HepG2 (cell line): ENCODE measurements at regions not wholly inside any gene's neighbourhood (a gene's known extent, or its start where the extent isn't known, plus 50 kb on each side); places are given as distances from the start of the nearest gene placed in this dataset.

Experiments used
- ATAC-seq: fragments of 200-7000 bp; cut with Tn5 transposase; 3 replicates; pipeline ENCODE4 v1.9.1; 2020; ENCODE audit warnings: mild to moderate bottlenecking, moderate library complexity
- BruUV-seq: library from RNA; stranded (reverse); fragments of 400-500 nt; replicated peaks from 2 replicates; lab custom pipeline; 2021; lab: Mats Ljungman, UMichigan
- CTCF ChIA-PET: fragments of 300-600 bp; formaldehyde crosslinking; extraction: SDS; loops from one replicate; lab custom pipeline; 2021; ENCODE audit warnings: low total read pairs, inconsistent platforms, low intra/inter-chr PET ratio; lab: Yijun Ruan, JAX
- POLR2A ChIA-PET: fragments of 350-600 bp; sonication (Branson Sonifier 250); formaldehyde crosslinking; loops from one replicate; lab custom pipeline; 2020; ENCODE audit warnings: antibody characterized with exemption, inconsistent platforms; lab: Yijun Ruan, JAX
- DNase-seq: peaks from one replicate; pipeline ENCODE4 v3.0.0-alpha.2; 2015; ENCODE audit warnings: low spot score
- FAIRE-seq: peaks from 3 replicates; lab custom pipeline; 2011; peaks lifted over from hg19 to GRCh38; lab: Jason Lieb, UNC
- H2AFZ ChIP-seq: one replicate; pipeline ENCODE4 v1.6.1; 2011; ENCODE audit warnings: low read length, inconsistent platforms
- H3K27ac ChIP-seq: fragments of 300-600 bp; 3 replicates; pipeline ENCODE4 v1.8.0; 2011; ENCODE audit warnings: mixed run types, mild to moderate bottlenecking, mixed read lengths, low read length, inconsistent platforms; ENCODE audit not compliant: insufficient read depth; ENCODE audit errors: extremely low read length
- H3K27me3 ChIP-seq, 2 experiments: fragments of 200-600 bp in 1 of 2; 2 replicates in 1 of 2; 3 replicates in 1 of 2; pipeline versions ENCODE4 v1.6.0 to v1.8.0; 2011; ENCODE audit warnings: low read length in 2 of 2, mild to moderate bottlenecking in 2 of 2, moderate library complexity in 2 of 2, inconsistent platforms in 1 of 2; ENCODE audit not compliant: insufficient read depth in 2 of 2, control insufficient read depth in 1 of 2
- H3K36me3 ChIP-seq, 2 experiments: fragments of 200-600 bp in 1 of 2; replicated peaks in 1 of 2; 2 replicates in 1 of 2; 3 replicates in 1 of 2; pipeline versions ENCODE4 v1.5.1 to v1.8.0; 2011; ENCODE audit warnings: low read length in 2 of 2, inconsistent platforms in 1 of 2; ENCODE audit not compliant: insufficient read depth in 2 of 2, control insufficient read depth in 1 of 2
- H3K4me1 ChIP-seq: 2 replicates; pipeline ENCODE4 v1.5.1; 2012; ENCODE audit warnings: low read length, inconsistent platforms; ENCODE audit not compliant: insufficient read depth
- H3K4me2 ChIP-seq: 2 replicates; pipeline ENCODE4 v1.6.0; 2011; ENCODE audit warnings: low read depth, low read length, inconsistent platforms
- H3K4me3 ChIP-seq, 3 experiments: fragments of 200-600 bp in 1 of 3; sonication (generic), shearing (Covaris generic) in 1 of 3; replicated peaks in 1 of 3; 2 replicates each; pipeline ENCODE4 v1.5.1; 2011 to 2016; ENCODE audit warnings: low read length in 3 of 3, inconsistent platforms in 2 of 3, low read depth in 2 of 3, mild to moderate bottlenecking in 2 of 3, control low read depth in 1 of 3, mixed read lengths in 1 of 3; ENCODE audit not compliant: insufficient read depth in 1 of 3
- H3K79me2 ChIP-seq: one replicate; pipeline ENCODE4 v1.6.1; 2011; ENCODE audit warnings: low read length, inconsistent platforms; ENCODE audit not compliant: insufficient read depth
- H3K9ac ChIP-seq: 2 replicates; pipeline ENCODE4 v1.6.0; 2011; ENCODE audit warnings: mild to moderate bottlenecking, low read depth, low read length, inconsistent platforms; ENCODE audit not compliant: insufficient read depth
- H3K9me3 ChIP-seq: 2 replicates; pipeline ENCODE4 v1.5.1; 2012; ENCODE audit warnings: mild to moderate bottlenecking, low read length
- H4K20me1 ChIP-seq: 2 replicates; pipeline ENCODE4 v1.6.0; 2011; ENCODE audit warnings: inconsistent platforms, mild to moderate bottlenecking, low read length, moderate library complexity; ENCODE audit not compliant: insufficient read depth
- ARNTL ChIP-seq: sonication (generic); formaldehyde crosslinking; IDR thresholded peaks from 2 replicates; pipeline ENCODE4 v1.4.0; 2020; ENCODE audit warnings: mild to moderate bottlenecking, missing genetic modification reagents
- FOXK1 ChIP-seq: sonication (generic); formaldehyde crosslinking; IDR thresholded peaks from 2 replicates; pipeline ENCODE4 v1.4.0; 2020; ENCODE audit warnings: low read depth, missing genetic modification reagents, borderline replicate concordance
- FOXO1 ChIP-seq: sonication (generic); formaldehyde crosslinking; IDR thresholded peaks from 2 replicates; pipeline ENCODE4 v1.4.0; 2020; ENCODE audit warnings: missing genetic modification reagents
- HNF4A ChIP-seq: sonication (generic); formaldehyde crosslinking; IDR thresholded peaks from 2 replicates; pipeline ENCODE4 v1.4.0; 2020; ENCODE audit warnings: missing genetic modification reagents
- MLLT10 ChIP-seq: sonication (generic); formaldehyde crosslinking; IDR thresholded peaks from 2 replicates; pipeline ENCODE4 v1.4.0; 2020; ENCODE audit warnings: missing genetic modification reagents
- NPAS2 ChIP-seq: sonication (generic); formaldehyde crosslinking; IDR thresholded peaks from 2 replicates; pipeline ENCODE4 v1.8.0; 2022; ENCODE audit warnings: mild to moderate bottlenecking, missing genetic modification reagents, borderline replicate concordance
- SALL1 ChIP-seq: sonication (generic); formaldehyde crosslinking; IDR thresholded peaks from 2 replicates; pipeline ENCODE4 v1.8.0; 2022; ENCODE audit warnings: mild to moderate bottlenecking, missing genetic modification reagents
- SIX4 ChIP-seq: sonication (generic); formaldehyde crosslinking; IDR thresholded peaks from 2 replicates; pipeline ENCODE4 v1.4.0; 2020; ENCODE audit warnings: missing genetic modification reagents
- SOX13 ChIP-seq, 3 experiments: fragments of 450-650 bp in 1 of 3; sonication (generic) in 1 of 3; formaldehyde crosslinking in 1 of 3; IDR thresholded peaks in 2 of 3; conservative IDR thresholded peaks in 1 of 3; 2 replicates each; pipeline versions ENCODE4 v1.5.0 to v1.6.1; 2016 to 2020; ENCODE audit warnings: antibody characterized with exemption in 1 of 3, mild to moderate bottlenecking in 1 of 3, missing compliant biosample characterization in 1 of 3, missing genetic modification reagents in 1 of 3, moderate library complexity in 1 of 3
- ZNF619 ChIP-seq: sonication (generic); formaldehyde crosslinking; IDR thresholded peaks from 2 replicates; pipeline ENCODE4 v1.4.0; 2020; ENCODE audit warnings: mild to moderate bottlenecking, missing genetic modification reagents
- WGBS: methylation state at CpG from one replicate; pipeline ENCODE4 v1.1.6; 2017; ENCODE audit warnings: low lambda C conversion rate; 5-methylcytosine and 5-hydroxymethylcytosine counted together
- in situ Hi-C: cut with HindIII; loops from 2 replicates; pipeline ENCODE4 v1.10.0; 2017; ENCODE audit warnings: low pct_unique_long_range_greater_than_20kb; ENCODE audit not compliant: extremely low pct_ligation_motif_present
- intact Hi-C: fragments of 100-400 bp; cut with micrococcal nuclease; formaldehyde crosslinking; loops from one replicate; pipeline ENCODE4 v1.10.0; 2022; ENCODE audit not compliant: unreplicated experiment
- TF ChIP-seq, protein P1 (sequence below): sonication (generic); formaldehyde crosslinking; IDR thresholded peaks from 2 replicates; pipeline ENCODE4 v1.5.1; 2020; ENCODE audit warnings: mild to moderate bottlenecking, moderate library complexity, missing genetic modification reagents
- TF ChIP-seq, protein P2 (sequence below): sonication (generic); formaldehyde crosslinking; IDR thresholded peaks from 2 replicates; pipeline ENCODE4 v1.4.0; 2020; ENCODE audit warnings: missing genetic modification reagents
- TF ChIP-seq, protein P3 (sequence below): IDR thresholded peaks from 2 replicates; pipeline ENCODE4 v1.6.1; 2012; ENCODE audit warnings: inconsistent platforms
- TF ChIP-seq, protein P4 (sequence below): IDR thresholded peaks from 2 replicates; pipeline ENCODE4 v1.4.0; 2020; ENCODE audit warnings: mild to moderate bottlenecking, missing genetic modification reagents

DNA sequence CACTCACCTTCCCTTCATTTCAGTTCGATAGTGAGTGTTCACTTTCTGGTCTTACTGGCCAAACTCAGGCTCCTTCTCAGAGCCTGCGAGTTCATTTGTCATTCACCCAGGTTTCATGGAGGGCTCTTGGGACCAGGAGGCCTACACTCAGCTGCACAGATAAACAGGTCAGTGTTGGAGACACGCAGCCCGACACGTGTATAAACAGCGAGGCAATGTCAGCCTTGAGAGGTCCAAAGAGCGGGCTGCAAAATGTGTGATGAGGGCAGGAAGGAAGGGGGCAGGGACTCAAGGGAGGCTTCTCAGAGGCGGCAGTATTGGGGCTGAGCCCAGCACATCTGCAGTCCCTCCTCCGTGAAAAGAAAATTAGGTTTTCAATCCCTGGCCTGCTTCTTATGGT lies 82.6 kb upstream of the ZNF618 start:
- Histone ChIP-seq H3K9ac (no peak overlapping the region), H3K4me1 (peaks cover 11% of the 10 kb centered on the region), H3K4me3 (no peak overlapping the region), H3K79me2 (no peaks in the 10 kb centered on the region), H3K36me3 (no peaks in the 10 kb centered on the region), H3K27me3 (peaks cover 0 to 13% of the 10 kb centered on the region in 2 experiments; a peak in 3 of 5 replicates), H3K9me3 (no peaks in the 10 kb centered on the region), H3K27ac (no peak overlapping the region), H4K20me1 (no peaks in the 10 kb centered on the region), H2AFZ (no peak overlapping the region), H3K4me2 (peak overlapping the region; percentile 20; the same call in 1 of the 2 replicates)
- in situ Hi-C loops (no loop called here), intact Hi-C loops (no loop called here)
- DNase-seq, result peak; percentile 5
- CTCF ChIA-PET, result no interaction called here
- FAIRE-seq, result no peak
- BruUV-seq, result no TSS peak
- peak; percentile 83 for ATAC-seq
- WGBS, result 8% methylated on average over 9 of the region's 9 CpGs
- POLR2A ChIA-PET, result no interaction called here
- TF ChIP-seq, protein P1, sequence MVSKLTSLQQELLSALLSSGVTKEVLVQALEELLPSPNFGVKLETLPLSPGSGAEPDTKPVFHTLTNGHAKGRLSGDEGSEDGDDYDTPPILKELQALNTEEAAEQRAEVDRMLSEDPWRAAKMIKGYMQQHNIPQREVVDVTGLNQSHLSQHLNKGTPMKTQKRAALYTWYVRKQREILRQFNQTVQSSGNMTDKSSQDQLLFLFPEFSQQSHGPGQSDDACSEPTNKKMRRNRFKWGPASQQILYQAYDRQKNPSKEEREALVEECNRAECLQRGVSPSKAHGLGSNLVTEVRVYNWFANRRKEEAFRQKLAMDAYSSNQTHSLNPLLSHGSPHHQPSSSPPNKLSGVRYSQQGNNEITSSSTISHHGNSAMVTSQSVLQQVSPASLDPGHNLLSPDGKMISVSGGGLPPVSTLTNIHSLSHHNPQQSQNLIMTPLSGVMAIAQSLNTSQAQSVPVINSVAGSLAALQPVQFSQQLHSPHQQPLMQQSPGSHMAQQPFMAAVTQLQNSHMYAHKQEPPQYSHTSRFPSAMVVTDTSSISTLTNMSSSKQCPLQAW (CRISPR knock-in tag), result peak; percentile 27; the same call in 1 of the 2 replicates
- TF ChIP-seq, protein P2, sequence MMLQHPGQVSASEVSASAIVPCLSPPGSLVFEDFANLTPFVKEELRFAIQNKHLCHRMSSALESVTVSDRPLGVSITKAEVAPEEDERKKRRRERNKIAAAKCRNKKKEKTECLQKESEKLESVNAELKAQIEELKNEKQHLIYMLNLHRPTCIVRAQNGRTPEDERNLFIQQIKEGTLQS, result no peak
- peak; percentile 20; the same call in 1 of the 2 replicates for TF ChIP-seq FOXO1 (CRISPR knock-in tag)
- no peak for TF ChIP-seq SOX13 (IDR thresholded peaks at IDR 0.05)
- TF ChIP-seq SOX13 (CRISPR knock-in tag; conservative IDR thresholded peaks at IDR 0.05 in 1 of 2, IDR thresholded peaks at IDR 0.05 in 1 of 2), result 0 out of 4 replicates have a peak, but pooled peaks of 1 of the 2 experiments have one; percentile 7
- TF ChIP-seq, protein P3, sequence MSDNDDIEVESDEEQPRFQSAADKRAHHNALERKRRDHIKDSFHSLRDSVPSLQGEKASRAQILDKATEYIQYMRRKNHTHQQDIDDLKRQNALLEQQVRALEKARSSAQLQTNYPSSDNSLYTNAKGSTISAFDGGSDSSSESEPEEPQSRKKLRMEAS, result peak; percentile 59
- peak; percentile 60; the same call in 1 of the 2 replicates for TF ChIP-seq FOXK1
- 0 out of 2 replicates have a peak, but pooled peaks have one; percentile 79 for TF ChIP-seq NPAS2
- TF ChIP-seq SALL1, result peak; percentile 49; the same call in 1 of the 2 replicates
- TF ChIP-seq SIX4, result no peak
- peak; percentile 71 for TF ChIP-seq HNF4A (CRISPR knock-in tag)
- TF ChIP-seq MLLT10 (CRISPR knock-in tag), result no peak
- TF ChIP-seq, protein P4, sequence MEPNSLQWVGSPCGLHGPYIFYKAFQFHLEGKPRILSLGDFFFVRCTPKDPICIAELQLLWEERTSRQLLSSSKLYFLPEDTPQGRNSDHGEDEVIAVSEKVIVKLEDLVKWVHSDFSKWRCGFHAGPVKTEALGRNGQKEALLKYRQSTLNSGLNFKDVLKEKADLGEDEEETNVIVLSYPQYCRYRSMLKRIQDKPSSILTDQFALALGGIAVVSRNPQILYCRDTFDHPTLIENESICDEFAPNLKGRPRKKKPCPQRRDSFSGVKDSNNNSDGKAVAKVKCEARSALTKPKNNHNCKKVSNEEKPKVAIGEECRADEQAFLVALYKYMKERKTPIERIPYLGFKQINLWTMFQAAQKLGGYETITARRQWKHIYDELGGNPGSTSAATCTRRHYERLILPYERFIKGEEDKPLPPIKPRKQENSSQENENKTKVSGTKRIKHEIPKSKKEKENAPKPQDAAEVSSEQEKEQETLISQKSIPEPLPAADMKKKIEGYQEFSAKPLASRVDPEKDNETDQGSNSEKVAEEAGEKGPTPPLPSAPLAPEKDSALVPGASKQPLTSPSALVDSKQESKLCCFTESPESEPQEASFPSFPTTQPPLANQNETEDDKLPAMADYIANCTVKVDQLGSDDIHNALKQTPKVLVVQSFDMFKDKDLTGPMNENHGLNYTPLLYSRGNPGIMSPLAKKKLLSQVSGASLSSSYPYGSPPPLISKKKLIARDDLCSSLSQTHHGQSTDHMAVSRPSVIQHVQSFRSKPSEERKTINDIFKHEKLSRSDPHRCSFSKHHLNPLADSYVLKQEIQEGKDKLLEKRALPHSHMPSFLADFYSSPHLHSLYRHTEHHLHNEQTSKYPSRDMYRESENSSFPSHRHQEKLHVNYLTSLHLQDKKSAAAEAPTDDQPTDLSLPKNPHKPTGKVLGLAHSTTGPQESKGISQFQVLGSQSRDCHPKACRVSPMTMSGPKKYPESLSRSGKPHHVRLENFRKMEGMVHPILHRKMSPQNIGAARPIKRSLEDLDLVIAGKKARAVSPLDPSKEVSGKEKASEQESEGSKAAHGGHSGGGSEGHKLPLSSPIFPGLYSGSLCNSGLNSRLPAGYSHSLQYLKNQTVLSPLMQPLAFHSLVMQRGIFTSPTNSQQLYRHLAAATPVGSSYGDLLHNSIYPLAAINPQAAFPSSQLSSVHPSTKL (CRISPR knock-in tag), result peak; percentile 26; the same call in 1 of the 2 replicates
- TF ChIP-seq ZNF619 (CRISPR knock-in tag), result no peak
- peak; percentile 95 for TF ChIP-seq ARNTL (CRISPR knock-in tag)
